Ascending aorta (tissue), 2 donors: ENCODE measurements at regions not wholly inside any gene's neighbourhood (a gene's known extent, or its start where the extent isn't known, plus 50 kb on each side); places are given as distances from the start of the nearest gene placed in this dataset.

ENCODE experiments used
- DNase-seq, 2 donors: peaks; one replicate each; pipeline ENCODE4 v3.0.0-alpha.2; 2019; ENCODE audit warnings: low spot score in 2 of 2
- H3K27ac ChIP-seq, 2 donors: fragments of 200-600 bp; sonication (generic); one replicate each; pipeline ENCODE4 v1.5.1; 2016 to 2017; ENCODE audit warnings: mild to moderate bottlenecking in 1 of 2
- H3K27me3 ChIP-seq: fragments of 200-600 bp; sonication (generic); one replicate; pipeline ENCODE4 v1.5.1; 2017
- H3K36me3 ChIP-seq, 2 donors: fragments of 200-600 bp; sonication (generic); one replicate each; pipeline ENCODE4 v1.5.1; 2016
- H3K4me1 ChIP-seq, 2 donors: fragments of 200-600 bp; sonication (generic); one replicate each; pipeline ENCODE4 v1.5.1; 2016 to 2017; ENCODE audit warnings: mild to moderate bottlenecking in 1 of 2
- H3K4me3 ChIP-seq, 2 donors: fragments of 200-600 bp; sonication (generic); one replicate each; pipeline ENCODE4 v1.5.1; 2016 to 2017; ENCODE audit warnings: mild to moderate bottlenecking in 1 of 2
- H3K9me3 ChIP-seq, 2 donors: fragments of 200-600 bp; sonication (generic); one replicate each; pipeline ENCODE4 v1.5.1; 2016
- CTCF ChIP-seq, 3 experiments: fragments of 200-600 bp in 2 of 3; fragments of 450-650 bp in 1 of 3; sonication (generic) in 2 of 3; IDR thresholded peaks; one replicate each; pipeline ENCODE4 v1.5.1; 2016 to 2019; ENCODE audit warnings: antibody characterized with exemption in 3 of 3, mild to moderate bottlenecking in 1 of 3, moderate library complexity in 1 of 3
- intact Hi-C: fragments of 100-400 bp; cut with DNase I; formaldehyde crosslinking; loops from one replicate; pipeline ENCODE4 v1.15.1; 2023

GRCh38 chr5:71996789-71997188 lies 110.5 kb upstream of the MAP1B start:
- TF ChIP-seq CTCF (IDR thresholded peaks at IDR 0.05), result no peak
- no peak overlapping the region for H3K27ac ChIP-seq
- no peaks in the 10 kb centered on the region for H3K27me3 ChIP-seq
- no peaks in the 10 kb centered on the region for H3K36me3 ChIP-seq
- DNase-seq, result no peak
- H3K4me3 ChIP-seq, result no peak overlapping the region
- no peaks in the 10 kb centered on the region for H3K4me1 ChIP-seq
- H3K9me3 ChIP-seq, result no peaks in the 10 kb centered on the region
- intact Hi-C loops, result no loop called here

- H3K4me1 ChIP-seq, result no peaks in the 10 kb centered on the region
- no peaks in the 10 kb centered on the region for H3K36me3 ChIP-seq
- H3K9me3 ChIP-seq, result no peaks in the 10 kb centered on the region
- no peak overlapping the region for H3K27ac ChIP-seq
- TF ChIP-seq CTCF (IDR thresholded peaks at IDR 0.05), result no peak
- intact Hi-C loops, result no loop called here
- no peak for DNase-seq
- no peaks in the 10 kb centered on the region for H3K27me3 ChIP-seq
- no peak overlapping the region for H3K4me3 ChIP-seq
Observed at GRCh38 chr5:71998746-71999145, 108.5 kb upstream of the MAP1B start.

GRCh38 chr5:72000707-72001106 lies 106.6 kb upstream of the MAP1B start:
- intact Hi-C loops, result no loop called here
- Histone ChIP-seq H3K27me3 (no peaks in the 10 kb centered on the region), H3K9me3 (no peaks in the 10 kb centered on the region), H3K36me3 (no peaks in the 10 kb centered on the region), H3K4me1 (no peaks in the 10 kb centered on the region), H3K4me3 (no peak overlapping the region), H3K27ac (no peak overlapping the region)
- no peak for DNase-seq
- TF ChIP-seq CTCF (IDR thresholded peaks at IDR 0.05), result no peak

GRCh38 chr5:72005671-72006070 lies 101.6 kb upstream of the MAP1B start:
- intact Hi-C loops, result no loop called here
- TF ChIP-seq CTCF (IDR thresholded peaks at IDR 0.05), result no peak
- Histone ChIP-seq H3K4me3 (no peak overlapping the region), H3K27ac (no peak overlapping the region), H3K4me1 (no peaks in the 10 kb centered on the region), H3K36me3 (no peaks in the 10 kb centered on the region), H3K9me3 (no peaks in the 10 kb centered on the region), H3K27me3 (no peaks in the 10 kb centered on the region)
- DNase-seq, result no peak

- no peaks in the 10 kb centered on the region for H3K4me1 ChIP-seq
- intact Hi-C loops, result no loop called here
- H3K27me3 ChIP-seq, result no peaks in the 10 kb centered on the region
- H3K36me3 ChIP-seq, result no peaks in the 10 kb centered on the region
- no peak for DNase-seq
- no peaks in the 10 kb centered on the region for H3K9me3 ChIP-seq
- no peak overlapping the region for H3K27ac ChIP-seq
- no peak overlapping the region for H3K4me3 ChIP-seq
- TF ChIP-seq CTCF (IDR thresholded peaks at IDR 0.05), result no peak
Observed at GRCh38 chr5:72006361-72006760, 100.9 kb upstream of the MAP1B start.
